ENCODE measurements at regions not wholly inside any gene's neighbourhood (a gene's known extent, or its start where the extent isn't known, plus 50 kb on each side); places are given as distances from the start of the nearest gene placed in this dataset.

- DNase-seq: no peak
Observed at GRCh38 chr6:91669154-91669870, 1082.4 kb upstream of the MAP3K7 start.

GRCh38 chr6:91667596-91667995, 1080.7 kb upstream of the MAP3K7 start:
- no peak for DNase-seq

- no peak for DNase-seq
Observed at GRCh38 chr6:91664327-91664959, 1077.6 kb upstream of the MAP3K7 start.

DNA sequence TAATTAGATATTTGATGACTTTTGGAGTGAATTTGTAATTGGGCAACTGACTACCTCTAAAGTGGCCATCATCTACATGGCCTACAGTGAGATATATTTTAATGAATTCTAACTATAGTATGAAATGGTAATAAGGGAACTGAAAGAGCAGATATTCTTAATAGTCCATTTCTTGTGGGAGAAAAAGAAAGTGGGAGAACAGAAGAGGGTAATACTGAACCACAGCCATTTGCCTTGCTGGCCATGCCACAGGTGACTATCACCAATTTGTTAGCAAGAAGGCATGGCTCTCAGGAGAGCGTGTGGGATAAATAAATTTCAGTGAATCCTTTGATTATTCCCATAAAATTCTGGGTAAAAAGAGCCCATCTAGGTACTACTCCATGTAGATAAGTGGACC, 1074.0 kb upstream of the MAP3K7 start:
- DNase-seq: no peak

DNA sequence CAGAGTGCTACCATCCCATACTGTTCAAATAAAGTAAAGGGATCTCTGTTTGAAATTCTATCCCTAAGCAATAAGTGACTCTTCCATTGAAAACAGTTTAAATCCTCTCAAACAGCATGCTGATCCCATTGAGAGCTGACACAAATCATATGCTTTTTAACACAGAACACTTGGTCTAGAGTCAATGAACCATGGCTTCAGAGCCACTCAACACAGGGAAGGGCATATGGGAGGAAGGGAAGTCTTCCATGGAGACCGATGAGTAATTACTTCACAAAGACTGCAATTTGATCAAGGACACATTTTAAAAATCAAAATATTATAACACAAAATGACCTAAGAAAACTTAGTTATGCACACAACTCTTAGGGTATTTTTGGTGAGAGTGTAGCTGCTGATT, 1073.0 kb upstream of the MAP3K7 start:
- no peak for DNase-seq

GRCh38 chr6:91654793-91655192, 1067.9 kb upstream of the MAP3K7 start:
- DNase-seq: no peak

DNA sequence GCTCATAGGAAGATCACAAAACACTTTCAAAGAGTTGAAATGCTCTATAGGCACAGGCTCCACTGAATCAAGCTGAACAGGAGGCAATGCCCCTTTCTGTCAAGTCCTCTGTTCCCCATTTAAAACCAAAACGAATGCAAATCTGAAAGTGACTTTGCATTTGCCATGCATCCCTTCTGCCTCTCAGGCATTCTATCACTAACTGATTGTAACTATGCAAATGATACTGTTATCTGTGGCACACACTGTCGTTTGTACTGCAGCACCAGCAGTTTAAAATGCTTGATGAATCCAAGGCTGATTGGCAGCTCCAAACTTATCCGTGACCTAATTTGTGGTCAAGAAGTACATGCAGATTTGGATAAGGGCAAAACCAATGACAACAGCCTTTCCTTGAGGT, 1067.5 kb upstream of the MAP3K7 start:
- no peak for DNase-seq

GRCh38 chr6:91653895-91654294, 1067.0 kb upstream of the MAP3K7 start:
- no peak for DNase-seq

DNA sequence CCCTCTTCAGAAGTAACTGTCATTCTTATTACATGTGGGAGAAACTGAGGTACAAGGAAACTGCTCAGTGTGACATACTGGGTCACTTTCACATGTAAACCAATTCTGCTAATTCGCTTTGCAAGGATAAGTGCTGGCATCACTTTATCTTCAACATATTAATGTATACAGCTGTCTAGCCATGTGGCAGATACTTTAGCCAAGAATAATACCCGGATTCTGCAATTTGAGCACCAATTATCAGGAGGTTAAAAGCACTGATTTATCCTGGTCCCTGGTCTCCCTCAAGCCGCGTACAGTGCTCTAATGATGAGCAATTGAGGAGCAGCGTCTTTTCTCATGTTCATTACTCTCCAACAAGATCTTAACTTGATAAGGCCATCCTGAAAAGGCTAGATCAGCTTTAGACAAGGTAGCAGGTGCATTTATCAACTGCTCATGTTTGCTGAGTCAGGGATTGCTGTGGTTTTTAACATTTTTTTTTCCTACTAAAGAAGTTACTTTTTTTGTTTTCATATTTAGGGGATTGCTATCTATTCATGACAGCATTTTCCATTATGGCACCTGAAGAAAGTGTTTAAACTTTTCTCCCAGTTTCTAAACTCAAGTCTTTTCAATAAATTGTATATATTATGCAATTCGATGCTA, 1066.3 kb upstream of the MAP3K7 start:
- DNase-seq: no peak

DNA sequence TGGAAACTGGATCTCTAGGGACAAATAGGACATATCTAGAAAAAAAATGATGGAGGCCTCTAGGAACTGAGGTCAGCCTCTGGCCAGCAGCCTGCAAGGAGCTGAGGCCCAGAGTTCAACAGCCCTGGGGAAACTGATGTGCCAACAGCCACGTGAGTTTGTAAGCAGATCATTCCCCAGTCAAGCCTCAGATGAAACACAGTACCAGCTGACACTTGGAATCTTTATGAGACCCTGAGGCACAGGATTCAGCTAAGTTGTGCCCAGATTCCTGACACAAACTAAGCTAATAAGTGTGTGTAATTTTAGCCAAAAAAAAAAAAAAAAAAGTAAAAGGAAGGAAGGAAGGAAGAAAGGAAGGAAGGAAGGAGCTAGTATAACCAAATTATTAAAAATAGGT, 1059.8 kb upstream of the MAP3K7 start:
- no peak for DNase-seq

DNA sequence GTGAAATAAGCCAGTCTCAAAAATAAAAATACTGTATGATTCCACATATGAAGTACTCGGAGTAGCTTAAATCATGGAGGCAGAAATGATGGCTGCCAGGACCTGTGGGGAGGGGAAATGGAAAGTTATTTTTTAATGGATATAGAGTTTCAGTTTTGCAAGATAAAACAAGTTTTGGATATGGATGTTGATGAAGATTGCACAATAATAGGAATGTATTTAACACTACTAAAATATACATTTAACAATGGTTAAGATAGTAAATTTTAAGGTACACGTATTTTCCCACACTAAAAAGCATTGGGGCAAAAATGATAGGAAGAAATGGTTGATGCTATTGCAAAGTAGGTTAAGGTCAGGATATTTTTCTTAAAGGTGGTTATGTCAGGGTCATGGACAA, 1058.9 kb upstream of the MAP3K7 start:
- no peak for DNase-seq

DNA sequence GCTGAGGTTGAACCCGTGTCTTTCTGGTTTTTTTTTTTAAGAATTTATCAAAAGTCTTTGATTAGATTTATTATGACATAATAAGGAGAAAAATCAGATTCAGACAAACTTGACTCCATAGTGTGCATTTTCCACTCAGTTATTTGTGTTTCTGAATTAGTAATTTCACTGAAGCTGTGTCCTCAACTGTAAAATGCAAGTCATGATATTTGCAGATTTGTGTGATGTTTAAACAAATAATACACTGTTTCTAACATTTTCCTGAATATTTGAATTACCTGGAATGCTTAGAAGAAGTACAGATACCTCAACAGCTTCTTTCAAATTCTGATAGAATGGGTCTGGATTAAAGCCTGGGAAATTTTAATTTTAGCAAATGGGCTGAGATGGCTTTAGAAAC, 1050.3 kb upstream of the MAP3K7 start:
- no peak for DNase-seq

- DNase-seq: no peak
Observed at GRCh38 chr6:91634791-91635190, 1047.9 kb upstream of the MAP3K7 start.

GRCh38 chr6:91633374-91634111, 1046.7 kb upstream of the MAP3K7 start:
- no peak for DNase-seq

DNA sequence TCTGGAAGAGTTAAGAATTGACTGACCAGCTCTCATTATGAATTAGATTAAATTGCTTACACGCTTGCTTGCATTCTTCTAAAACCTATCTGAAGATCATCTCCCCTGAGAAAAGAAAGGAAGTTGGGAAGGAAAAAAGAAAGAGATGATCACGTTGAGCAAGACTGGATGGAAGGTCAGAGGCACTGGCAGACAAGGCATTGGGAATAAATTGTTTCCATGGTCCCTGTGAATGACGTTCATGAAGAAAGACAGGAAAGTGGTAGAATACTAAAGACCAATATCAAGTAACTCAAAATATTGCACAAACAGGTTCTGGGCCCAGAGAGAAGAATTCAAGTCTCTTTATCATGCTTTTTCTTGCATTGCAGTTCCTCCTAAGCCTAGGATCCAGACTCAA, 1045.4 kb upstream of the MAP3K7 start:
- DNase-seq: no peak

DNA sequence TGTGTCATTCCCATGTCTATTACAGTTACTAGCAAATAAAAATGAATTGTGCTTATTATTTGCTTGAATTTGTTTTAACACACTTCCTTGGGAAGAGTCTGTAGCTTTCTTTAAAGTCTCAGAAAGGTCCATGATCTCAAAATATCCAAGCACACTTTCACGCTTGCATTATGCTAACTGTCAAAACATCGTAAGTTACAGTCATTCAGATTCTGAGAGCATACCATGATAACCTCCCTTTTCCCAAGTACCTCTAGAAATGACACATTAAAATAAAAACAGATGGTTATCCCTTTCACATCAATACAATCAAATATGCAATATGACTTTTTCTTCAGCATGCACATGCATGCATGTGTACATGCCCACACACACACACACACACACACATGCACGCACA, 1044.4 kb upstream of the MAP3K7 start:
- no peak for DNase-seq

DNA sequence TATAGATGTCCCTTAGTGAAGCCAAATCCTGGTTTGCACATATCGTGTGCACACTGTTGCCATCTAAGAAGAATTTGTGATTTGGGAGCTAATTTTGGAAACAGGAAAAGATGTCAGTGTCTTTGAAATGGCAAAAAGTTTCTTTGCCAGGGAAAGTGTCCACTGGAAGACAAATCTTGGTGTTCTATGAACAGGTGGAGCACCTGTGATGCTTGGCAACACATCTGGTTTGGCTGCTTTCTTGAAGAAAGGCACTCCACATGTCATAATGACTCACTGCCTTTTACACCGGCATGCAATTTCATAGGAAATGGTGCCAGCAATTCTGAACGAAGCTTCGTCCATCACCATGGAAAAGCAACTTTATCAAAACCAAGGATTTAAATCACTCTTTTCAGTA, 1040.0 kb upstream of the MAP3K7 start:
- DNase-seq: no peak

- no peak for DNase-seq
Observed at GRCh38 chr6:91613481-91613880, 1026.6 kb upstream of the MAP3K7 start.

- DNase-seq: no peak
Observed at GRCh38 chr6:91611190-91611589, 1024.3 kb upstream of the MAP3K7 start.

- DNase-seq: no peak
Observed at GRCh38 chr6:91608428-91608827, 1021.6 kb upstream of the MAP3K7 start.

DNA sequence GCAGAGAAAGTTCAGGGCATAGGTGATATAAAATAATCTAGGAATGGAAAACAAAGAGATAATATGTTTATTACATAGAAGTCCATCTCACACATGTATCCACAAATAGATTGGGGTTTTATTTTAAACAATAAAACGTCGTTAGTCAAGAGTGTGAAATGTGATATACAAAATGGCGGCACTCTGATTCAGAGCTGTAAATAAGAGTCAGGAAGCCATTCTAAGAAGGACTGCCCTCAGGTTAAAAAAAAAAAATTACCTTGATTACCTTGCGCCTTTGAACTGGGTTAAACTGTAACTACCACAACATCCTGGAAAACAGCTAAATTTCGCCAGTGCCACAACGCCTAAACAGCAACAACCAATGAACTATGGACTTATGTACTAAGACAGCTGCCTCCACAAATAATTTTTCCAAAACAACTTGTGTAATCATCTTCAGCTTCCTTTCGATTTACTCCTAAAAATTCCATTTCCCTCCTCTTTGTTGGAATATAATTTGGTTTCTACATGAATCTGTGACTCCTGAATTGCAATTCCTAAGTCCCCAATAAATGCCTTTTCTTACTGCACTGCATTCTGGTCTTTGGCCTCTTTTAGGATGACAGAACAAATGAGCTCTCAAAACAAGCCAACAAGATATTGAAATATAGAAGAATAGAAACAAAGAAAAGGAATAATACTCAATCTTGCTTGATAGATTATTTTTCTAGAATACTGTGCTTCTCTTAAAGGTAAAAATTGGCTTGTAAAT, 1019.5 kb upstream of the MAP3K7 start:
- DNase-seq: no peak

DNA sequence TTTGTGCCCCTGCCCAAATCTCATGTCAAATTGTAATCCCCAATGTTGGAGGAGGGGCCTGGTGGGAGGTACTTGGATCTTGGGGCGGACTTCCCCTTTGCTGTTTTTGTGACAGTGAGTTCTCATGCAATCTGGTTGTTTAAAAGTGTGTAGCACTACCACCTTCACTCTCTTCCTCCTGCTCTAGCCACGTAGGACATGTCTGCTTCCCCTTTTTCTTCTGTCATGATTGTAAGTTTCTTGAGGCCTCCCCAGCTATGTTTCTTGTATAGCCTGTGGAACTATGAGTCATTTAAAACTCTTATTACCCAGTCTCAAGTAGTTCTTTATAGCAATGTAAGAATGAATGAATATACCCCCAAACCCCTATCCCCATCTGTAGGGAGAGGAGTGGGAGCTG, 1013.7 kb upstream of the MAP3K7 start:
- DNase-seq: no peak

DNA sequence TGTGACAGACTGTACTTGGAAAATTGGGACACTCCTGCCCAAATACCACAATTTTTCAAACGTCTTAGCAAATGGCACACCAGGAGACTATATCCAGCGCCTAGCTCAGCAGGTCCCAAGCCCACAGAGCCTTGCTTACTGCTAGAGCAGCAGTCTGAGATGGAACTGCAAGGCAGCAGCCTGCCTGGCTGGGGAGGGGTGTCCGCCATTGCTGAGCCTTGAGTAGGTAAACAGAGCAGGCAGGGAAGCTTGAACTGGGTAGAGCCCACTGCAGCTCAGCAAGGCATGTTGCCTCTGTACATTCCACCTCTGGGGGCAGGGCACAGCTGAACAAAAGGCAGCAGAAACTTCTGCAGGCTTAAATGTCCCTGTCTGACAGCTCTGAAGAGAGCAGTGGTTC, 1003.3 kb upstream of the MAP3K7 start:
- DNase-seq: no peak

All from activated CD4-positive, alpha-beta T cell treated with anti-CD3 and anti-CD28 coated beads, Interleukin-2, amount 50 U/mL, for 16 hours (primary cell).